ENCODE measurements at regions not wholly inside any gene's neighbourhood (a gene's known extent, or its start where the extent isn't known, plus 50 kb on each side); places are given as distances from the start of the nearest gene placed in this dataset.

GRCh38 chr11:69908511-69909220 is 89.5 kb upstream of the FGF3 start:
- TF ChIP-seq, protein P1, sequence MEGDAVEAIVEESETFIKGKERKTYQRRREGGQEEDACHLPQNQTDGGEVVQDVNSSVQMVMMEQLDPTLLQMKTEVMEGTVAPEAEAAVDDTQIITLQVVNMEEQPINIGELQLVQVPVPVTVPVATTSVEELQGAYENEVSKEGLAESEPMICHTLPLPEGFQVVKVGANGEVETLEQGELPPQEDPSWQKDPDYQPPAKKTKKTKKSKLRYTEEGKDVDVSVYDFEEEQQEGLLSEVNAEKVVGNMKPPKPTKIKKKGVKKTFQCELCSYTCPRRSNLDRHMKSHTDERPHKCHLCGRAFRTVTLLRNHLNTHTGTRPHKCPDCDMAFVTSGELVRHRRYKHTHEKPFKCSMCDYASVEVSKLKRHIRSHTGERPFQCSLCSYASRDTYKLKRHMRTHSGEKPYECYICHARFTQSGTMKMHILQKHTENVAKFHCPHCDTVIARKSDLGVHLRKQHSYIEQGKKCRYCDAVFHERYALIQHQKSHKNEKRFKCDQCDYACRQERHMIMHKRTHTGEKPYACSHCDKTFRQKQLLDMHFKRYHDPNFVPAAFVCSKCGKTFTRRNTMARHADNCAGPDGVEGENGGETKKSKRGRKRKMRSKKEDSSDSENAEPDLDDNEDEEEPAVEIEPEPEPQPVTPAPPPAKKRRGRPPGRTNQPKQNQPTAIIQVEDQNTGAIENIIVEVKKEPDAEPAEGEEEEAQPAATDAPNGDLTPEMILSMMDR (IDR thresholded peaks at IDR 0.05), result no peak
- TF ChIP-seq POLR2A (IDR thresholded peaks at IDR 0.05), result no peak

All from testis (tissue), 2 donors.